ENCODE measurements at regions not wholly inside any gene's neighbourhood (a gene's known extent, or its start where the extent isn't known, plus 50 kb on each side); places are given as distances from the start of the nearest gene placed in this dataset.

DNA sequence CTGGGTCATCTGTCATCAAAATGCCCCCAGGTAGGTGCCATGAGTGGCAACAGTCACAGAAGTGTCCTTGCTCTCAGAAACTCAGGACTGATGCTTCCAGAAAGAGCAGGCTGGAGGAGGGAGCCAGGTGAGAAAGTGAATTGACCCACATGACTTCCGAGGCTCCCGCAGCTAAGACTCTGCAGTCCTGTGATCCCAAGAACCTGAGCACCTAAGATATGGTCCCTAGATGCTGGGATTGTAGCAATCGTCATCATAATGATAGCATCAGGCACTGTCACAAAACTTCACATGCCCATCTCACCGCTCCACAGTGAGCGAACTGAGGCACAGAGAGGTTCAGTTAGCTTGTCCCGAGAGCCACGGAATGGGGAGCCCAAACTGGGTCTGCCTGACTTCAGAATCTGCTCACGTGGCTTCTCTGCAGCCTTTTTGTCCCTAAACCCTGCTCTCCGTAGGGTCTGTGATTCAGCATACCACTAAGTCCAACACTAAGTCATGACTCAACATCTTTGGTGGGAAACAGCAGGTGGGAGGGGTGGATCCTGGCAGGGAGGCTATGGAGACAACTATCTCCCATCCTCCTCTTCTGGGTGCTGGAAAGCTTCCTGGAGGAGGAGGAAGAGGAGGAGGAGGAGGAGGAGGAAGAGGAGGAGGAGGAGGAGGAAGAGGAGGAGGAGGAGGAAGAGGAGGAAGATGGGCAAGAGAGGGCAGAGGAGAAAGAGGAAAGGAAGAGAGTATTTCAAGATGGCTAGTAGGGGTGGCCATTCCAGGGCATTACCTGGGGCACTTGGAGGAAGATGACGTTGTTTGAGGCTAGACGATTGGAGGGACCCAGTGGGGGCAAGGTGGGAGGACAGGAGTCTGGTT, 55.5 kb upstream of the DLX4 start:
- Histone ChIP-seq H3K27ac (no peak overlapping the region), H3K9me3 (no peaks in the 10 kb centered on the region), H3K27me3 (peaks cover 0 to 22% (median 10%) of the 10 kb centered on the region in 4 donors), H3K36me3 (no peaks in the 10 kb centered on the region), H3K4me1 (peaks cover 0 to 11% (median 5%) of the 10 kb centered on the region in 4 donors), H3K4me3 (no peak overlapping the region)
- ATAC-seq (ENCODE audit: low FRiP score in 2 of 2), result no peak
- TF ChIP-seq POLR2A (IDR thresholded peaks at IDR 0.05), result no peak
- TF ChIP-seq POLR2AphosphoS5 (IDR thresholded peaks at IDR 0.05), result no peak
- TF ChIP-seq, protein P1, sequence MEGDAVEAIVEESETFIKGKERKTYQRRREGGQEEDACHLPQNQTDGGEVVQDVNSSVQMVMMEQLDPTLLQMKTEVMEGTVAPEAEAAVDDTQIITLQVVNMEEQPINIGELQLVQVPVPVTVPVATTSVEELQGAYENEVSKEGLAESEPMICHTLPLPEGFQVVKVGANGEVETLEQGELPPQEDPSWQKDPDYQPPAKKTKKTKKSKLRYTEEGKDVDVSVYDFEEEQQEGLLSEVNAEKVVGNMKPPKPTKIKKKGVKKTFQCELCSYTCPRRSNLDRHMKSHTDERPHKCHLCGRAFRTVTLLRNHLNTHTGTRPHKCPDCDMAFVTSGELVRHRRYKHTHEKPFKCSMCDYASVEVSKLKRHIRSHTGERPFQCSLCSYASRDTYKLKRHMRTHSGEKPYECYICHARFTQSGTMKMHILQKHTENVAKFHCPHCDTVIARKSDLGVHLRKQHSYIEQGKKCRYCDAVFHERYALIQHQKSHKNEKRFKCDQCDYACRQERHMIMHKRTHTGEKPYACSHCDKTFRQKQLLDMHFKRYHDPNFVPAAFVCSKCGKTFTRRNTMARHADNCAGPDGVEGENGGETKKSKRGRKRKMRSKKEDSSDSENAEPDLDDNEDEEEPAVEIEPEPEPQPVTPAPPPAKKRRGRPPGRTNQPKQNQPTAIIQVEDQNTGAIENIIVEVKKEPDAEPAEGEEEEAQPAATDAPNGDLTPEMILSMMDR (IDR thresholded peaks at IDR 0.05), result no peak
- TF ChIP-seq EP300 (IDR thresholded peaks at IDR 0.05), result no peak
- WGBS, 2 donors, result 84 to 89% methylated on average over 9 to 11 of the region's 11 CpGs
- no peak for DNase-seq

DNA sequence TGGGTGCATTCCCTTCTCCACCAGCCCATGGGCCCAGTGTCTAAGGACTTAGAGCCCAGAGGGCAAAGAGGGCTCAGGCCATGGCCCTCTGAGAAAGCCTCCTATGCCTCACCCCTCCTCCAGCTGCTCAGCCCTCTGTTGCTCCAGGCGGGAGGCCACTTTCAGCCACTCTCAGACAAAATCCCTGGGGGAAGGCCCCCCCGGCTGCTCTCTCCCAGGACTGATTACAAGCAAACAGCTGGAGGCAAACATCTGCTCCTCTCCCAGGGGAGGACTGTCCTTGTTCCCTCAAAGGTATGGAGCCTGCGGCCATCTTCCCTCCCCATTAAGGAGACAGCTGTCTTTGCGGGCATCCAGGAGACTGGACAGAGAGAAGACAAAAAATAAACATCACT, 54.9 kb upstream of the DLX4 start:
- Histone ChIP-seq H3K36me3 (no peaks in the 10 kb centered on the region), H3K27me3 (peaks cover 0 to 22% (median 10%) of the 10 kb centered on the region in 4 donors), H3K9me3 (no peaks in the 10 kb centered on the region), H3K27ac (no peak overlapping the region), H3K4me1 (peaks cover 0 to 11% (median 5%) of the 10 kb centered on the region in 4 donors), H3K4me3 (no peak overlapping the region)
- DNase-seq, result no peak
- TF ChIP-seq, protein P1 (IDR thresholded peaks at IDR 0.05), result no peak
- TF ChIP-seq EP300 (IDR thresholded peaks at IDR 0.05) (no peak), POLR2AphosphoS5 (IDR thresholded peaks at IDR 0.05) (no peak), POLR2A (IDR thresholded peaks at IDR 0.05) (no peak)
- WGBS, 2 donors, result 49 to 66% methylated on average over 3 to 4 of the region's 4 CpGs
- no peak for ATAC-seq (ENCODE audit: low FRiP score in 2 of 2)

DNA sequence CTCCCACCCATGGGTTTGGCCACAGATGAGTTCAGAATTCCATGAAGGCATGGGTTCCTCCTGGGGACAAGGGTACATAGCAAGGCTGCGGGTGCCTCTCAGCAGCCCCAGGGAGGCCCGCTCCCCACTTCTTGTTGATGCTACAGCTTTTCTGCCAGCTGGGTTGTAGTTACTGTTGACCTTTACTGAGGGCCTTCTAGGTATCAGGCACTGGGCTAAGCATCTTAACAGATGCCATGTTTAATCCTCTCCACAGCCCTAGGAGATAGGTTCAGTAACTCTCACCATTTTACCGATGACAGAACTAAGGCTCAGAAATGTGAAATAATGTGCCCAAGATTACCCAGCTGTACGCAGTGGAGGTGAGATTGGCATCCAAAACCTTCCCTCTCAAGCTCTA, 54.3 kb upstream of the DLX4 start:
- TF ChIP-seq, protein P1 (IDR thresholded peaks at IDR 0.05), result no peak
- TF ChIP-seq POLR2A (IDR thresholded peaks at IDR 0.05), result no peak
- no peak for TF ChIP-seq EP300 (IDR thresholded peaks at IDR 0.05)
- TF ChIP-seq POLR2AphosphoS5 (IDR thresholded peaks at IDR 0.05), result no peak
- WGBS, 2 donors, result 79 to 90% methylated on average over 4 of the region's 4 CpGs
- H3K27me3 ChIP-seq, result peaks cover 0 to 16% (median 8%) of the 10 kb centered on the region in 4 donors

DNA sequence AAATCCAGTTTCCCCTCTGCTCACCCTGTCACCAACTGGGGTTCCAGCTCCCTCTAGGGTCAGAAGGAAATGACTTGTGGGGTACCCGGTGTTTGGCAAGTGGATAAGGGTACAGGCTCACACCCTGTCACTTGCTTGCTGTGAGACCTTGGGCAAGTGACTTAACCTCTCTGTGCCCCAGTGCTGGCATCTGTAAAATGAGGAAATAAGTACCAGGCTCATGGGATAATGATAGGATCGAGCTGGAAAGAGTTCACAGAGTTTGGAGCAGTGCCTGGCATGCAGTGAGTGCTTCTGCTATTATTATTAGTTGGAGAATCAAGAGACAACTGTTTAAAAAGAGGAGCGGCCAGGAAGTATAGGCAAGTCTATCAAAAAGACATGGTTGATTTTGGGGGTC, 53.7 kb upstream of the DLX4 start:
- Histone ChIP-seq H3K9me3 (no peaks in the 10 kb centered on the region), H3K4me3 (no peak overlapping the region), H3K36me3 (no peaks in the 10 kb centered on the region), H3K27me3 (peaks cover 0 to 10% (median 5%) of the 10 kb centered on the region in 4 donors), H3K27ac (no peak overlapping the region), H3K4me1 (peaks cover 0 to 5% (median 3%) of the 10 kb centered on the region in 4 donors)
- TF ChIP-seq POLR2A (IDR thresholded peaks at IDR 0.05) (no peak), EP300 (IDR thresholded peaks at IDR 0.05) (no peak), POLR2AphosphoS5 (IDR thresholded peaks at IDR 0.05) (no peak)
- TF ChIP-seq, protein P1 (IDR thresholded peaks at IDR 0.05), result no peak
- WGBS, 2 donors, result 31 to 51% methylated on average over 3 of the region's 3 CpGs
- DNase-seq (no peak), ATAC-seq (ENCODE audit: low FRiP score in 2 of 2) (no peak)

More for the DNA sequence above, 54.3 kb upstream of the DLX4 start:
- H3K4me1 ChIP-seq, result peaks cover 0 to 11% (median 5%) of the 10 kb centered on the region in 4 donors
- H3K36me3 ChIP-seq, result no peaks in the 10 kb centered on the region
- H3K27ac ChIP-seq, result no peak overlapping the region
- H3K9me3 ChIP-seq, result no peaks in the 10 kb centered on the region
- DNase-seq, result no peak
- H3K4me3 ChIP-seq, result no peak overlapping the region
- ATAC-seq (ENCODE audit: low FRiP score in 2 of 2), result no peak

Data from upper lobe of left lung (tissue), 6 donors.